K562 (cell line): ENCODE measurements at regions not wholly inside any gene's neighbourhood (a gene's known extent, or its start where the extent isn't known, plus 50 kb on each side); places are given as distances from the start of the nearest gene placed in this dataset.
"Not testable (repeated sequence)": the region's sequence is repeated elsewhere in the genome, so short reads cannot be mapped to it uniquely, and the experiment has no call there.

Experiments used
- ATAC-seq: fragments of 200-7000 bp; cut with Tn5 transposase; 3 replicates; pipeline ENCODE4 v1.9.1; 2020; ENCODE audit warnings: moderate library complexity
- BruUV-seq: library from RNA; stranded (reverse); fragments of 400-500 nt; replicated peaks from 2 replicates; lab custom pipeline; 2021; lab: Mats Ljungman, UMichigan
- CTCF ChIA-PET: fragments of 300-600 bp; formaldehyde crosslinking; extraction: SDS; loops from one replicate; lab custom pipeline; 2021; ENCODE audit warnings: low intra/inter-chr PET ratio; lab: Yijun Ruan, JAX
- POLR2A ChIA-PET: fragments of 300-600, 350-650 bp; sonication (Branson Sonifier 250); formaldehyde crosslinking; extraction: SDS; loops from one replicate; lab custom pipeline; 2021; ENCODE audit warnings: antibody characterized with exemption, inconsistent platforms; lab: Yijun Ruan, JAX
- DNase-seq, 4 experiments: peaks; one replicate each; pipeline versions ENCODE4 v3.0.0 to v3.0.0-alpha.2; 2011 to 2018; ENCODE audit warnings: low spot score in 3 of 4, mixed read lengths in 3 of 4; ENCODE audit errors: extremely low read depth in 1 of 4
- FAIRE-seq: peaks from 2 replicates; lab custom pipeline; 2011; peaks lifted over from hg19 to GRCh38; lab: Jason Lieb, UNC
- H2AFZ ChIP-seq: 2 replicates; pipeline ENCODE4 v1.6.0; 2011; ENCODE audit warnings: low read depth, low read length, control low read depth, inconsistent platforms
- H3K27ac ChIP-seq: fragments of 200-600 bp; 3 replicates; pipeline ENCODE4 v1.8.0; 2011; ENCODE audit warnings: low read depth, mild to moderate bottlenecking, control low read depth, inconsistent platforms, low read length, moderate library complexity, mixed read lengths; ENCODE audit errors: extremely low read depth
- H3K27me3 ChIP-seq, 2 experiments: fragments of 300-600 bp in 1 of 2; 2 replicates in 1 of 2; 3 replicates in 1 of 2; pipeline versions ENCODE4 v1.6.0 to v1.8.0; 2011; ENCODE audit warnings: inconsistent platforms in 2 of 2, low read length in 2 of 2, mild to moderate bottlenecking in 1 of 2, mixed read lengths in 1 of 2, moderate library complexity in 1 of 2; ENCODE audit not compliant: control insufficient read depth in 2 of 2, insufficient read depth in 2 of 2
- H3K36me3 ChIP-seq: fragments of 300-600 bp; 3 replicates; pipeline ENCODE4 v1.8.0; 2011; ENCODE audit warnings: mild to moderate bottlenecking, low read length, inconsistent platforms; ENCODE audit not compliant: control insufficient read depth, insufficient read depth
- H3K4me1 ChIP-seq, 2 experiments: fragments of 200-600 bp in 1 of 2; replicated peaks in 1 of 2; 2 replicates in 1 of 2; 3 replicates in 1 of 2; pipeline versions ENCODE4 v1.5.1 to v1.8.0; 2011; ENCODE audit warnings: inconsistent platforms in 2 of 2, low read length in 2 of 2, mild to moderate bottlenecking in 1 of 2, mixed read lengths in 1 of 2, moderate library complexity in 1 of 2; ENCODE audit not compliant: control insufficient read depth in 2 of 2, insufficient read depth in 2 of 2
- H3K4me2 ChIP-seq: 2 replicates; pipeline ENCODE4 v1.6.1; 2011; ENCODE audit warnings: low read length, control low read depth, inconsistent platforms, mixed read lengths; ENCODE audit not compliant: insufficient read depth
- H3K4me3 ChIP-seq: fragments of 200-600 bp; sonication (generic), shearing (Covaris generic); 2 replicates; pipeline ENCODE4 v1.5.1; 2016; ENCODE audit warnings: control low read depth, inconsistent platforms
- H3K79me2 ChIP-seq: fragments of 200-600 bp; 3 replicates; pipeline ENCODE4 v1.8.0; 2011; ENCODE audit warnings: low read length, inconsistent platforms; ENCODE audit not compliant: control insufficient read depth, insufficient read depth
- H3K9ac ChIP-seq, 2 experiments: 2 replicates each; pipeline versions ENCODE4 v1.6.0 to v1.6.1; 2011; ENCODE audit warnings: low read depth in 2 of 2, low read length in 2 of 2, control low read depth in 1 of 2, inconsistent platforms in 1 of 2, mild to moderate bottlenecking in 1 of 2, mixed read lengths in 1 of 2; ENCODE audit not compliant: insufficient read depth in 1 of 2
- H3K9me1 ChIP-seq: one replicate; pipeline ENCODE4 v1.6.0; 2011; ENCODE audit warnings: inconsistent platforms, mild to moderate bottlenecking, low read length, moderate library complexity; ENCODE audit not compliant: control insufficient read depth, insufficient read depth
- H3K9me3 ChIP-seq: replicated peaks from 2 replicates; pipeline ENCODE4 v1.5.1; 2011; ENCODE audit warnings: low read depth, low read length, inconsistent platforms; ENCODE audit not compliant: control insufficient read depth, insufficient read depth
- H4K20me1 ChIP-seq: replicated peaks from 2 replicates; pipeline ENCODE4 v1.6.1; 2011; ENCODE audit warnings: low read length, inconsistent platforms, mixed read lengths; ENCODE audit not compliant: control insufficient read depth, insufficient read depth
- ARID3B ChIP-seq: fragments of 250-450 bp; sonication (Bioruptor Pico); IDR thresholded peaks from 2 replicates; pipeline ENCODE4 v1.4.0; 2020; ENCODE audit warnings: borderline replicate concordance
- WGBS: fragments of 100-300 bp; shearing (Covaris generic); methylation state at CpG from one replicate; pipeline ENCODE4 v1.1.6; 2016; ENCODE audit warnings: low coverage, mixed read lengths; ENCODE audit not compliant: insufficient coverage; ENCODE audit errors: missing lambda C conversion rate; 5-methylcytosine and 5-hydroxymethylcytosine counted together
- in situ Hi-C: fragments of 300-500 bp; cut with MboI; formaldehyde crosslinking; loops from 4 replicates; pipeline ENCODE4 v1.15.0; 2018; ENCODE audit warnings: inconsistent platforms, mixed read lengths
- intact Hi-C: fragments of 100-400 bp; cut with micrococcal nuclease; formaldehyde crosslinking; loops from 2 replicates; pipeline ENCODE4 v1.14.2; 2022

- H3K4me2 ChIP-seq = no peak overlapping the region
- H3K79me2 ChIP-seq = no peaks in the 10 kb centered on the region
- no peaks in the 10 kb centered on the region for H3K9me3 ChIP-seq
- no peaks in the 10 kb centered on the region for H3K36me3 ChIP-seq
- no peak overlapping the region for H3K27ac ChIP-seq
- no peaks in the 10 kb centered on the region for H3K27me3 ChIP-seq
- ChIA-PET POLR2A (no interaction called here), CTCF (no interaction called here)
- no peaks in the 10 kb centered on the region for H3K9me1 ChIP-seq
- TF ChIP-seq ARID3B (CRISPR knock-in tag) = no peak
- no peak overlapping the region for H3K4me3 ChIP-seq
- ATAC-seq (no peak), DNase-seq (no peak), FAIRE-seq (no peak)
- in situ Hi-C loops = no loop called here
- H2AFZ ChIP-seq = no peak overlapping the region
- no peaks in the 10 kb centered on the region for H4K20me1 ChIP-seq
- H3K9ac ChIP-seq = no peak overlapping the region
- 0% methylated on average over 2 of the region's 4 CpGs for WGBS
- no TSS peak for BruUV-seq
- H3K4me1 ChIP-seq = no peaks in the 10 kb centered on the region
- intact Hi-C loops = no loop called here
These were observed 402.8 kb upstream of the CXorf51A start for GRCh38 chrX:147217334-147217733.

GRCh38 chrX:147200494-147200893 is 385.9 kb upstream of the CXorf51A start:
- H3K4me2 ChIP-seq, H2AFZ ChIP-seq, H3K9ac ChIP-seq, BruUV-seq, in situ Hi-C loops, DNase-seq, H4K20me1 ChIP-seq, H3K4me3 ChIP-seq, H3K27me3 ChIP-seq, intact Hi-C loops, ATAC-seq, H3K4me1 ChIP-seq, POLR2A ChIA-PET, H3K36me3 ChIP-seq, CTCF ChIA-PET, H3K27ac ChIP-seq, H3K79me2 ChIP-seq, FAIRE-seq, H3K9me1 ChIP-seq, H3K9me3 ChIP-seq: not testable (repeated sequence)
- 4% methylated on average over 10 of the region's 11 CpGs for WGBS
